DMS53 treated with DMSO at 0.1 percent for 48 hours (cell line): ENCODE measurements at regions not wholly inside any gene's neighbourhood (a gene's known extent, or its start where the extent isn't known, plus 50 kb on each side); places are given as distances from the start of the nearest gene placed in this dataset.
"Not testable (repeated sequence)": the region's sequence is repeated elsewhere in the genome, so short reads cannot be mapped to it uniquely, and the experiment has no call there.

Experiments used
- DNase-seq: peaks from one replicate; lab custom pipeline; 2025; ENCODE audit not compliant: unreplicated experiment; lab: John Stamatoyannopoulos, UW

GRCh38 chr21:20425856-20426255 is 572.4 kb upstream of the NCAM2 start:
- DNase-seq = no peak

GRCh38 chr21:20440338-20440737 is 557.9 kb upstream of the NCAM2 start:
- no peak for DNase-seq

- DNase-seq = peak; percentile 3
Observed at GRCh38 chr21:20443558-20444155, 554.6 kb upstream of the NCAM2 start.

- DNase-seq = no peak
Observed at GRCh38 chr21:20445971-20446370, 552.2 kb upstream of the NCAM2 start.

- no peak for DNase-seq
Observed at GRCh38 chr21:20451046-20451445, 547.2 kb upstream of the NCAM2 start.

GRCh38 chr21:20452935-20453334 is 545.3 kb upstream of the NCAM2 start:
- DNase-seq = no peak

- no peak for DNase-seq
Observed at GRCh38 chr21:20459838-20460237, 538.4 kb upstream of the NCAM2 start.

GRCh38 chr21:20463362-20463761 is 534.8 kb upstream of the NCAM2 start:
- no peak for DNase-seq

GRCh38 chr21:20469361-20469760 is 528.8 kb upstream of the NCAM2 start:
- no peak for DNase-seq

- no peak for DNase-seq
Observed at GRCh38 chr21:20486303-20486702, 511.9 kb upstream of the NCAM2 start.

GRCh38 chr21:20502915-20503314 is 495.3 kb upstream of the NCAM2 start:
- not testable (repeated sequence) for DNase-seq

- no peak for DNase-seq
Observed at GRCh38 chr21:20507783-20508182, 490.4 kb upstream of the NCAM2 start.

- DNase-seq = no peak
Observed at GRCh38 chr21:20511216-20511880, 486.9 kb upstream of the NCAM2 start.

GRCh38 chr21:20515446-20515845 is 482.8 kb upstream of the NCAM2 start:
- no peak for DNase-seq

- no peak for DNase-seq
Observed at GRCh38 chr21:20519076-20519475, 479.1 kb upstream of the NCAM2 start.

- no peak for DNase-seq
Observed at GRCh38 chr21:20522611-20523010, 475.6 kb upstream of the NCAM2 start.

GRCh38 chr21:20523191-20523590 is 475.0 kb upstream of the NCAM2 start:
- no peak for DNase-seq

GRCh38 chr21:20527731-20528460 is 470.3 kb upstream of the NCAM2 start:
- DNase-seq = no peak

GRCh38 chr21:20537130-20537529 is 461.1 kb upstream of the NCAM2 start:
- DNase-seq = no peak

- no peak for DNase-seq
Observed at GRCh38 chr21:20538039-20538658, 460.1 kb upstream of the NCAM2 start.

- no peak for DNase-seq
Observed at GRCh38 chr21:20545454-20545853, 452.8 kb upstream of the NCAM2 start.

GRCh38 chr21:20551939-20552338 is 446.3 kb upstream of the NCAM2 start:
- DNase-seq = no peak
